ENCODE measurements at regions not wholly inside any gene's neighbourhood (a gene's known extent, or its start where the extent isn't known, plus 50 kb on each side); places are given as distances from the start of the nearest gene placed in this dataset.
"Not testable (repeated sequence)": the region's sequence is repeated elsewhere in the genome, so short reads cannot be mapped to it uniquely, and the experiment has no call there.

DNA sequence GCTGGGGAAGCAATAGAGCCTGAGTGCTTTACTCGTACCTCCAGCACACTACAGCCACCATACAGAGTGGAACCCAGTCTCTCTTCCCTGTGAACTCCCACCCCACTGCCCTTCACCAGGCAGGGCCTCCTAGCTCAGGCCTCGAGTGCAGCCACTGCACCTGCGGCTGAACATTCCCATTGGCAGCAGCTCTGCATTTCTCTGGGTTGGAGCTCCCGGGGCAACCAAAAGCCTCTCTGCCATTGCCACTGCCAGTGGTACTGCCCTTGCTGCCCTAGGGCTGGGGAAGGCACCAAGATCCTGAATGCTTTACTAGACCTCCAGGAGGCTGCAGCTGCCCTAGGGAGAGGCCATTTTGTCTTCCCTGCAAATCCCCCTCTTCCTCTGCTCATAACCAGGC lies 266.8 kb downstream of the TDRD3 start:
- no peak for DNase-seq

- DNase-seq = no peak
Measured at GRCh38 chr13:60662595-60662994, 265.6 kb downstream of the TDRD3 start.

DNA sequence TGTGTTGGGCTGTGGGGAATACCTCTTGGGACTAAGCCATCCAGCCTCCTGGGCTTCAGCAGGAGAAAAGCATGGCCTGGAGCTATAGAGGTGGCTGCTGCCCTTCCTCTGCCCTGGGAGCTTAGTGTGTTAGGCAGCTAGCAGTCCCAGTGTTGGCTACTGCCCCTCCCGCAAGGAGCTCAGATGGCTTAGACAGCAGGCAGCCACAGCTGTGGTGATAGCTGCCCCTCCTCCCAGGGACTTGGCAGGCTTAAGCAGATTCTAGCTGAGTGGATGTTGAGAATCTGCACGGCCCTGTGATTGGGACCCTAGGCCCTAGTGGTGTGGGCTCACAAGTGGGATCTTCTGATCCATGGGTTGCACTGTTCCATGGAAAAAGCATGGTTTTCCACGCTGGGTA lies 264.5 kb downstream of the TDRD3 start:
- peak; percentile 41 for DNase-seq

DNA sequence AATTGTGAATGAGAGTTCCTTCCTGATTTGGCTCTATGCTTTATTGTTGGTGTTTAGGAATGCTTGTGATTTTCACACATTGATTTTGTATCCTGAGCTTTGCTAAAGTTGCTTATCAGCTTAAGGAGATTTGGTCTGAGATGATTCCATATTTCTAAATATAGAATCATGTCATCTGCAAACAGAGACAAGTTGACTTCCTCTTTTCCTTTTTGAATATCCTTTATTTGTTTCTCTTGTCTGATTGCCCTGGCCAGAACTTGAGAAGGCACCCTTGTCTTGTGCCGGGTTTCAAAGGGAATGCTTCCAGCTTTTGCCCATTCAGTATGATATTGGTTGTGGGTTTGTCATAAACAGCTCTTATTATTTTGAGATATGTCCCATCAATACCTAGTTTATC lies 260.6 kb downstream of the TDRD3 start:
- DNase-seq = not testable (repeated sequence)

DNA sequence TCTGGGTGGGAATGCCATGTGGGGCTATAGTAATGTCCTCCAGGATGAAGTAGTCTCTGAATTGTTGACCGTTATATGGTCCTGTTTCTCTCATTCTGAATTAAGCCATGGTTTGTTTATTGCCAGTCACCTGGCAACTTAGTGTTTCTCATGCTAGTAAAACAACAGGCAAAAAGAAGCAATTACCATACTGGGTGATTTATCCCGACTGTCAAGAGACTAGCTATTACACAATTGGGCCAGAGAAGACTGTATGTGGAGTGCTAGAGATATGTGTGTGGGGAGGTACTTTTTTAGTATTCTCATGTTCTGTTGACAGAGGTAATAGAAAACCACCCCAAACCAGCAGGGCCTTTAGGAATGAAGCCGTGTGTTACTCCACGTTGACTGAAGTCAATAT lies 258.2 kb downstream of the TDRD3 start:
- no peak for DNase-seq

DNA sequence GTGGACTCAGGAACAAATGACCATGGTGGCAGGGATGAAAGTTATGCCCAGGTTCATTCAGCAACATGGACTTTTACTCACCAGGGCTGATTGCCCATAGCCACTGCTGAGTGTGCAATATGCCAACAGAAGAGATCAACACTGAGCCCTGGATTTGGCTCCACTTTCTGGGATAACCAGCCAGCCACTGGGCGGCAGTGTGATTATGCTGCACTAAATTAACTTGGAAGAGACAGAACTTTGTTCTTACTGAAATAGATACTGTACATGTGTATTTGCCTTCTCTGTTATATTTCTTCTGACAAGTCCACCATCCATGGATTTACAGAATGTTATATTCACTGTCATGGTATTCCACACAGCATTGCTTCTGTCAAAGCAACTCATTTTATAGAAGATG lies 257.4 kb downstream of the TDRD3 start:
- DNase-seq = no peak

DNA sequence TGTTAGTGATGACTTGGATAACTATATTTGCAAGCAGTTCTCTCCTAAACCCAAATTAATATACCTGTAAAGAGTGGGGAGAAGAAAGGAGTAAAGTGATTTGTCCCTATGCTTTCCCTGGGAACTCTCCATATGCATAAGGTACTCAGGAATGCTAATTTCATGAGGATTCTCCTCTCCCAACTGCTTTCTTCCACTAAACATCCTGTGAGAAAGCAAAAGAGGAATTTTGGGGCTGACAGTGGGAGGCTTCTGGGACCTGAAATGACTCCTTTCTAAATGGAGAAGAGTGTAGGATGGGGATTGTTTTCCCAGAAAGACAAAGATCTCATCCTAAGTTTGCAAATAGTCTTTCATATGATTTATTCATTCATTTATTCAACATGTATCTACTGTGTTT lies 250.5 kb downstream of the TDRD3 start:
- no peak for DNase-seq

GRCh38 chr13:60646620-60647019 lies 249.6 kb downstream of the TDRD3 start:
- DNase-seq = no peak

DNA sequence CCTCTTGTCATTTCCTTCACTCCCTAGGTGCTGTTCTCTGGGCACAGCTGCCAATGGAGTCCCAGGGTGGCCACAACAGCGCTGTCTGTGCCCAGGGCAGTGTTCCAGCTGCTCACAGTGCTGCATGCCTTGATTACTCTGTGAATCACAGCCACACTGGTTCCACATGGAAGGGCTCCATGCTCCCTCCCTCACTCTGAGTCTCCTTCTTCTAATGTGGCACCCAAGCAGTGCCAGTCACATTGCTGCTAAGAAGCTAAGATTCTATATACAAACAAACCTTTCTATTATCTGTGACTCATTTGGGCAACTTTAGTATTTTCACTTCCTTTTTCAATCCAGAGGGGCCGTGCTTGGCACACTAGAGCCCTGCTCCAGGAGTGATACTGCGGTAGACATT lies 248.7 kb downstream of the TDRD3 start:
- no peak for DNase-seq

- no peak for DNase-seq
Measured at GRCh38 chr13:60642552-60642951, 245.5 kb downstream of the TDRD3 start.

DNA sequence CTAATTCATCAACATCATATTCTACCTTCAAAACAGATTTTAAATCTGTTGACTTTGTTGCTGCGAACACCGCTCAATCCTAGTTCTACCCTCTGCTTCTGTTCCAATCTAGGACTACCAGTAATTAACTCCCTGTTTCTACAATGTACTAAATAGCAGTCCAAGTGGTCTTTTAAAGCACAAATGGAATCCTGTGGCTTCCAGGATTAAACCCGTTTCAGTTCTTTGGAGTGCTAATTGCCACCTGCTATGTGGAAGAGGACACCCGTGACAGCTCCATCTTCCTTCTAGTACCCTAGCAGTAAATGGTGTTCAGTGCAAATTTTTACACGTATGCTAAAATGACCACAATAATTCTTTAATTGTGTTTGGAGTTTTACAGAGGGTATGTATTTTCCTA lies 232.1 kb downstream of the TDRD3 start:
- no peak for DNase-seq

- peak; percentile 38 for DNase-seq
Measured at GRCh38 chr13:60627071-60627686, 230.2 kb downstream of the TDRD3 start.

Measured in right hindlimb (tissue), 1 donor.